H1 (cell line): ENCODE measurements at regions not wholly inside any gene's neighbourhood (a gene's known extent, or its start where the extent isn't known, plus 50 kb on each side); places are given as distances from the start of the nearest gene placed in this dataset.

Source experiments
- CTCF ChIA-PET: fragments of 300-600 bp; sonication (Branson Sonifier 250); formaldehyde crosslinking; loops from one replicate; lab custom pipeline; 2021; ENCODE audit not compliant: partially characterized antibody; lab: Charles Lee
- POLR2A ChIA-PET: fragments of 300-600 bp; sonication (Branson Sonifier 250); formaldehyde crosslinking; loops from one replicate; lab custom pipeline; 2021; ENCODE audit warnings: inconsistent platforms; ENCODE audit not compliant: partially characterized antibody; lab: Charles Lee
- DNase-seq, 2 experiments: peaks; one replicate each; pipeline versions ENCODE4 v3.0.0 to v3.0.0-alpha.2; 2010 to 2022; ENCODE audit warnings: low spot score in 2 of 2, low read depth in 1 of 2, mixed read lengths in 1 of 2
- FAIRE-seq: peaks from 2 replicates; lab custom pipeline; 2011; peaks lifted over from hg19 to GRCh38; lab: Jason Lieb, UNC
- H2AFZ ChIP-seq: 2 replicates; pipeline ENCODE4 v1.8.1; 2012; ENCODE audit warnings: low read length, inconsistent platforms
- H2AK5ac ChIP-seq: 2 replicates; pipeline ENCODE4 v1.6.1; 2013; ENCODE audit warnings: low read depth, low read length
- H2BK120ac ChIP-seq: replicated peaks from 2 replicates; pipeline ENCODE3; 2013; ENCODE audit warnings: low read depth, low read length, inconsistent platforms
- H2BK12ac ChIP-seq: 2 replicates; pipeline ENCODE4 v1.6.1; 2013; ENCODE audit warnings: low read depth, low read length
- H2BK15ac ChIP-seq: 2 replicates; pipeline ENCODE4 v1.6.1; 2013; ENCODE audit warnings: low read length
- H2BK20ac ChIP-seq: 2 replicates; pipeline ENCODE4 v1.6.1; 2013; ENCODE audit warnings: low read length
- H2BK5ac ChIP-seq: 2 replicates; pipeline ENCODE4 v1.6.1; 2013; ENCODE audit warnings: low read depth, low read length
- H3K14ac ChIP-seq: 2 replicates; pipeline ENCODE4 v1.6.1; 2013; ENCODE audit warnings: inconsistent platforms; ENCODE audit not compliant: insufficient read length
- H3K18ac ChIP-seq: 2 replicates; pipeline ENCODE4 v1.6.1; 2013; ENCODE audit warnings: low read length; ENCODE audit errors: extremely low read depth
- H3K23ac ChIP-seq: 2 replicates; pipeline ENCODE4 v1.6.1; 2013; ENCODE audit warnings: inconsistent platforms; ENCODE audit not compliant: insufficient read length
- H3K23me2 ChIP-seq: 2 replicates; pipeline ENCODE4 v1.6.1; 2013; ENCODE audit warnings: low read depth, low read length
- H3K27ac ChIP-seq: 2 replicates; pipeline ENCODE4 v1.6.1; 2011; ENCODE audit warnings: low read depth, low read length, inconsistent platforms
- H3K27me3 ChIP-seq, 4 experiments: replicated peaks in 1 of 4; 1 replicate in 1 of 4; 2 replicates in 3 of 4; pipeline versions ENCODE4 v1.6.1 to v1.8.1; 2011 to 2013; ENCODE audit warnings: low read length in 3 of 4, mild to moderate bottlenecking in 3 of 4, inconsistent platforms in 2 of 4, mixed read lengths in 2 of 4, moderate library complexity in 1 of 4; ENCODE audit not compliant: control insufficient read depth in 3 of 4, insufficient read depth in 3 of 4; ENCODE audit errors: extremely low read depth in 1 of 4
- H3K36me3 ChIP-seq, 4 experiments: 2 replicates each; pipeline versions ENCODE4 v1.6.1 to v1.8.1; 2011 to 2013; ENCODE audit warnings: mild to moderate bottlenecking in 4 of 4, low read length in 3 of 4, moderate library complexity in 2 of 4, control low read depth in 1 of 4, inconsistent platforms in 1 of 4; ENCODE audit not compliant: insufficient read depth in 4 of 4, control insufficient read depth in 2 of 4
- H3K4ac ChIP-seq: replicated peaks from 2 replicates; pipeline ENCODE3; 2013; ENCODE audit warnings: low read length, low read depth, mixed read lengths, inconsistent platforms; ENCODE audit not compliant: insufficient read length
- H3K4me1 ChIP-seq, 4 experiments: replicated peaks in 1 of 4; 1 replicate in 1 of 4; 2 replicates in 3 of 4; pipeline versions ENCODE4 v1.6.1 to v1.8.1; 2011 to 2013; ENCODE audit warnings: low read length in 3 of 4, inconsistent platforms in 2 of 4, mixed read lengths in 1 of 4; ENCODE audit not compliant: insufficient read depth in 4 of 4, control insufficient read depth in 3 of 4
- H3K4me2 ChIP-seq, 2 experiments: 2 replicates each; pipeline versions ENCODE4 v1.6.1 to v1.8.1; 2011 to 2013; ENCODE audit warnings: low read depth in 2 of 2, low read length in 2 of 2, control low read depth in 1 of 2, inconsistent platforms in 1 of 2, mild to moderate bottlenecking in 1 of 2; ENCODE audit not compliant: insufficient read depth in 1 of 2
- H3K4me3 ChIP-seq, 4 experiments: fragments of 200-600, 300-600 bp in 1 of 4; sonication (generic), shearing (Covaris generic), sonication (Bioruptor Twin) in 1 of 4; 2 replicates each; pipeline versions ENCODE4 v1.5.1 to v1.8.1; 2011 to 2016; ENCODE audit warnings: low read length in 4 of 4, low read depth in 3 of 4, control low read depth in 2 of 4, inconsistent platforms in 2 of 4, mild to moderate bottlenecking in 2 of 4, mixed read lengths in 1 of 4, moderate library complexity in 1 of 4; ENCODE audit not compliant: insufficient read depth in 2 of 4; ENCODE audit errors: extremely low read depth in 1 of 4
- H3K56ac ChIP-seq: replicated peaks from 2 replicates; pipeline ENCODE3; 2013; ENCODE audit warnings: low read depth, mild to moderate bottlenecking, mixed read lengths, low read length, inconsistent platforms; ENCODE audit not compliant: insufficient read length
- H3K79me1 ChIP-seq: 2 replicates; pipeline ENCODE4 v1.6.1; 2013; ENCODE audit warnings: low read depth, low read length, control low read depth
- H3K79me2 ChIP-seq, 2 experiments: 2 replicates each; pipeline versions ENCODE4 v1.6.1 to v1.8.1; 2012 to 2013; ENCODE audit warnings: low read length in 2 of 2, mild to moderate bottlenecking in 2 of 2, inconsistent platforms in 1 of 2; ENCODE audit not compliant: insufficient read depth in 2 of 2, control insufficient read depth in 1 of 2
- H3K9ac ChIP-seq, 4 experiments: replicated peaks in 1 of 4; 1 replicate in 1 of 4; 2 replicates in 3 of 4; pipeline versions ENCODE4 v1.6.1 to v1.8.1; 2011 to 2013; ENCODE audit warnings: low read depth in 3 of 4, low read length in 3 of 4, control low read depth in 2 of 4, mild to moderate bottlenecking in 2 of 4, moderate library complexity in 2 of 4, inconsistent platforms in 1 of 4; ENCODE audit errors: extremely low read depth in 1 of 4
- H3K9me3 ChIP-seq, 2 experiments: 2 replicates each; pipeline versions ENCODE4 v1.6.1 to v1.8.1; 2012 to 2013; ENCODE audit warnings: mild to moderate bottlenecking in 2 of 2, moderate library complexity in 2 of 2, control low read depth in 1 of 2, inconsistent platforms in 1 of 2, low read depth in 1 of 2, low read length in 1 of 2, mixed read lengths in 1 of 2; ENCODE audit not compliant: insufficient read depth in 2 of 2
- H4K20me1 ChIP-seq, 2 experiments: replicated peaks in 1 of 2; 2 replicates each; pipeline versions ENCODE3 to v1.8.1; 2011 to 2013; ENCODE audit warnings: inconsistent platforms in 2 of 2, low read length in 2 of 2, mild to moderate bottlenecking in 1 of 2; ENCODE audit not compliant: insufficient read depth in 2 of 2, control insufficient read depth in 1 of 2
- H4K5ac ChIP-seq: 2 replicates; pipeline ENCODE4 v1.6.1; 2013; ENCODE audit warnings: low read length, low read depth, mixed read lengths, inconsistent platforms; ENCODE audit not compliant: insufficient read length
- H4K8ac ChIP-seq: 2 replicates; pipeline ENCODE4 v1.8.0; 2013; ENCODE audit warnings: mild to moderate bottlenecking, moderate library complexity, low read length, inconsistent platforms; ENCODE audit not compliant: insufficient read depth; ENCODE audit errors: extremely low read depth
- H4K91ac ChIP-seq: replicated peaks from 2 replicates; pipeline ENCODE3; 2013; ENCODE audit warnings: low read length, mixed read lengths, inconsistent platforms; ENCODE audit not compliant: insufficient read length
- JUN ChIP-seq: IDR thresholded peaks from 2 replicates; pipeline ENCODE4 v1.6.1; 2011; ENCODE audit warnings: low read depth, mild to moderate bottlenecking, improper control_type of control experiment, low read length
- WGBS, 2 experiments: shearing (Covaris generic) in 1 of 2; methylation state at CpG; one replicate each; pipeline versions ENCODE4 v1.1.6 to v1.1.7; 2013 to 2015; ENCODE audit warnings: low lambda C conversion rate in 2 of 2, mixed read lengths in 2 of 2, inconsistent platforms in 1 of 2, low coverage in 1 of 2, missing lambda C conversion rate in 1 of 2; ENCODE audit not compliant: insufficient replicate concordance in 2 of 2, insufficient coverage in 1 of 2, insufficient read length in 1 of 2; ENCODE audit errors: extremely low coverage in 1 of 2, missing lambda C conversion rate in 1 of 2; 5-methylcytosine and 5-hydroxymethylcytosine counted together

DNA sequence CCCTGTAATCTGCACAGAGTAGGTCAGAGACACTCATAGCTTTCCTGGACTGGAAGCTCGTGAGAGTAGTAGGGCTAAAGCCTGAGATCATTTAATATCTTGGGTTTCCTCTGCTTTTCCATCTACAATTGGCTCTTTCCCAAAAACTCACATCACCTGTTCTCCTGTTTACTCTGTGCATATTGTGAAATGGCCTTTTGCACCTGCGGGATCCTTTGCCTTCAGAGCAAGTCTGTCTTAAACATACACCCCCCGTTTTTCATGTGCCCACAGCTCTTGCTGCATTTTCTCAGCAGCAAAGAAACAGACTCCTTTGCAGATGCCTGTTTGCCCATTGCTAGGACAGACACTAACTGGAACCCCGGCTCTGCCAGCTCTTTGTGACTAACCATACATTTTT is 608.3 kb upstream of the PCDH10 start:
- Histone ChIP-seq H3K36me3 (peaks cover 0 to 4% (median 0%) of the 10 kb centered on the region in 4 experiments; a peak in 2 of 8 replicates), H3K79me2 (no peaks in the 10 kb centered on the region), H2BK12ac (no peak overlapping the region), H3K18ac (no peak overlapping the region), H3K56ac (no peak overlapping the region), H2BK20ac (peak overlapping the region; percentile 82; the same call in 1 of the 2 replicates), H3K4me1 (no peaks in the 10 kb centered on the region), H3K4ac (no peak overlapping the region), H2BK15ac (no peak overlapping the region), H3K27me3 (no peaks in the 10 kb centered on the region), H3K27ac (no peak overlapping the region), H2AK5ac (no peak overlapping the region), H3K4me3 (no peak overlapping the region), H3K23me2 (no peaks in the 10 kb centered on the region), H2BK5ac (no peak overlapping the region), H4K8ac (no peak overlapping the region), H4K5ac (no peak overlapping the region), H3K4me2 (no peak overlapping the region), H3K9me3 (peaks cover 0 to 18% of the 10 kb centered on the region in 2 experiments; a peak in 1 of 4 replicates), H2AFZ (peak overlapping the region; percentile 39; the same call in 1 of the 2 replicates), H3K9ac (no peak overlapping the region), H4K91ac (no peak overlapping the region), H3K79me1 (no peaks in the 10 kb centered on the region), H3K23ac (no peak overlapping the region), H2BK120ac (no peak overlapping the region), H4K20me1 (no peaks in the 10 kb centered on the region), H3K14ac (no peak overlapping the region)
- 82% methylated on average over 4 of the region's 4 CpGs; no CpG with 5 or more reads in 1 of the 2 experiments for WGBS, 2 experiments
- DNase-seq (no peak), FAIRE-seq (no peak)
- CTCF ChIA-PET = interaction anchor here (1.2 to 2.2 kb wide), 2 partner anchors 11 to 195 kb away, joined by 3 to 9 read pairs; no protein-coding TSS in a partner anchor
- POLR2A ChIA-PET = no interaction called here
- no peak for TF ChIP-seq JUN
